ENCODE measurements at regions not wholly inside any gene's neighbourhood (a gene's known extent, or its start where the extent isn't known, plus 50 kb on each side); places are given as distances from the start of the nearest gene placed in this dataset.

GRCh38 chr12:105428793-105429395 is 98.4 kb downstream of the C12orf75 start:
- TF ChIP-seq E2F1 (CRISPR knock-in tag; IDR thresholded peaks at IDR 0.05): no peak
- no peak for TF ChIP-seq MAX (IDR thresholded peaks at IDR 0.05)
